IMR-90 (cell line): ENCODE measurements at regions not wholly inside any gene's neighbourhood (a gene's known extent, or its start where the extent isn't known, plus 50 kb on each side); places are given as distances from the start of the nearest gene placed in this dataset.

Experiments
- ATAC-seq: fragments of 200-7000 bp; cut with Tn5 transposase; 2 replicates; pipeline ENCODE4 v1.9.1; 2020; ENCODE audit warnings: low read depth, mild to moderate bottlenecking, moderate library complexity
- BruUV-seq: library from RNA; stranded (reverse); fragments of 400-500 nt; replicated peaks from 2 replicates; lab custom pipeline; 2021; lab: Mats Ljungman, UMichigan
- CTCF ChIA-PET: fragments of 300-600 bp; formaldehyde crosslinking; extraction: SDS; loops from one replicate; lab custom pipeline; 2021; ENCODE audit warnings: antibody characterized with exemption; lab: Yijun Ruan, JAX
- POLR2A ChIA-PET: fragments of 300-600 bp; sonication (Branson Sonifier 250); formaldehyde crosslinking; loops from one replicate; lab custom pipeline; 2022; ENCODE audit warnings: antibody characterized with exemption; ENCODE audit not compliant: unreplicated experiment; lab: Charles Lee
- DNase-seq: peaks from one replicate; pipeline ENCODE4 v3.0.0; 2013
- H2AFZ ChIP-seq: replicated peaks from 2 replicates; pipeline ENCODE3; 2013; ENCODE audit warnings: low read length, mild to moderate bottlenecking; ENCODE audit not compliant: poor library complexity
- H2AK5ac ChIP-seq: 2 replicates; pipeline ENCODE4 v1.6.1; 2013; ENCODE audit warnings: low read depth, low read length, inconsistent platforms
- H2AK9ac ChIP-seq: replicated peaks from 2 replicates; pipeline ENCODE3; 2013; ENCODE audit warnings: mild to moderate bottlenecking, low read depth, low read length, moderate library complexity; ENCODE audit not compliant: poor library complexity
- H2BK120ac ChIP-seq: 2 replicates; pipeline ENCODE4 v1.6.1; 2013; ENCODE audit warnings: low read depth, low read length, inconsistent platforms
- H2BK15ac ChIP-seq: 3 replicates; pipeline ENCODE4 v1.6.1; 2013; ENCODE audit warnings: low read depth, low read length, inconsistent platforms
- H2BK20ac ChIP-seq: 2 replicates; pipeline ENCODE4 v1.6.1; 2013; ENCODE audit warnings: low read depth, mild to moderate bottlenecking, inconsistent platforms, low read length, moderate library complexity
- H2BK5ac ChIP-seq: 2 replicates; pipeline ENCODE4 v1.6.1; 2013; ENCODE audit warnings: mild to moderate bottlenecking, low read depth, low read length, inconsistent platforms; ENCODE audit not compliant: poor library complexity, severe bottlenecking
- H3K14ac ChIP-seq: replicated peaks from 2 replicates; pipeline ENCODE4 v1.6.1; 2013; ENCODE audit warnings: low read depth, low read length, inconsistent platforms
- H3K18ac ChIP-seq: 2 replicates; pipeline ENCODE4 v1.6.1; 2013; ENCODE audit warnings: low read depth, low read length, control low read depth
- H3K23ac ChIP-seq: 2 replicates; pipeline ENCODE4 v1.6.1; 2013; ENCODE audit warnings: low read depth, low read length, inconsistent platforms
- H3K27ac ChIP-seq: 2 replicates; pipeline ENCODE4 v1.5.1; 2013; ENCODE audit warnings: mild to moderate bottlenecking, control low read depth, low read length; ENCODE audit not compliant: insufficient read depth
- H3K27me3 ChIP-seq: 2 replicates; pipeline ENCODE4 v1.6.1; 2013; ENCODE audit warnings: low read length; ENCODE audit not compliant: control insufficient read depth, insufficient read depth
- H3K36me3 ChIP-seq: 2 replicates; pipeline ENCODE4 v1.6.1; 2013; ENCODE audit warnings: low read length, mixed read lengths; ENCODE audit not compliant: control insufficient read depth, insufficient read depth
- H3K4ac ChIP-seq: 2 replicates; pipeline ENCODE4 v1.6.1; 2013; ENCODE audit warnings: low read depth, low read length, inconsistent platforms
- H3K4me1 ChIP-seq: 2 replicates; pipeline ENCODE4 v1.6.1; 2013; ENCODE audit warnings: low read length, mixed read lengths; ENCODE audit not compliant: control insufficient read depth, insufficient read depth
- H3K4me2 ChIP-seq: 2 replicates; pipeline ENCODE4 v1.6.1; 2013; ENCODE audit warnings: low read depth, mild to moderate bottlenecking, control low read depth, low read length, moderate library complexity
- H3K4me3 ChIP-seq: 2 replicates; pipeline ENCODE4 v1.5.1; 2013; ENCODE audit warnings: low read depth, mild to moderate bottlenecking, control low read depth, low read length, moderate library complexity; ENCODE audit not compliant: insufficient read depth
- H3K56ac ChIP-seq: 2 replicates; pipeline ENCODE4 v1.6.1; 2013; ENCODE audit warnings: low read length, inconsistent platforms; ENCODE audit not compliant: insufficient read depth; ENCODE audit errors: extremely low read depth
- H3K79me1 ChIP-seq, 2 experiments: 2 replicates each; pipeline ENCODE4 v1.6.1; 2013; ENCODE audit warnings: low read length in 2 of 2, inconsistent platforms in 1 of 2, low read depth in 1 of 2
- H3K9ac ChIP-seq: 2 replicates; pipeline ENCODE4 v1.6.1; 2013; ENCODE audit warnings: low read depth, low read length, control low read depth
- H3K9me1 ChIP-seq: 2 replicates; pipeline ENCODE4 v1.6.1; 2013; ENCODE audit warnings: low read length, inconsistent platforms; ENCODE audit not compliant: insufficient read depth
- H3K9me3 ChIP-seq: 2 replicates; pipeline ENCODE4 v1.6.1; 2013; ENCODE audit warnings: low read length; ENCODE audit not compliant: control insufficient read depth, insufficient read depth
- H4K20me1 ChIP-seq: 2 replicates; pipeline ENCODE4 v1.6.1; 2013; ENCODE audit warnings: low read length, inconsistent platforms; ENCODE audit not compliant: insufficient read depth
- H4K5ac ChIP-seq: 2 replicates; pipeline ENCODE4 v1.6.1; 2013; ENCODE audit warnings: mild to moderate bottlenecking, low read depth, low read length, control low read depth
- H4K8ac ChIP-seq, 2 experiments: 2 replicates each; pipeline ENCODE4 v1.6.1; 2013; ENCODE audit warnings: low read depth in 2 of 2, low read length in 2 of 2, control low read depth in 1 of 2, inconsistent platforms in 1 of 2
- H4K91ac ChIP-seq: 2 replicates; pipeline ENCODE4 v1.6.1; 2013; ENCODE audit warnings: low read depth, low read length, inconsistent platforms; ENCODE audit not compliant: insufficient read depth
- CEBPB ChIP-seq: IDR thresholded peaks from 2 replicates; pipeline ENCODE4 v1.6.1; 2012; ENCODE audit warnings: low read depth, low read length, improper control_type of control experiment
- CHD1 ChIP-seq: IDR thresholded peaks from 2 replicates; pipeline ENCODE4 v1.6.1; 2012; ENCODE audit warnings: low read depth, low read length, improper control_type of control experiment
- FOS ChIP-seq: fragments of 150-350 bp; IDR thresholded peaks from 2 replicates; pipeline ENCODE4 v1.6.1; 2016; ENCODE audit warnings: low read depth, low read length
- MAFK ChIP-seq: IDR thresholded peaks from 2 replicates; pipeline ENCODE4 v1.6.1; 2012; ENCODE audit warnings: low read depth, low read length, improper control_type of control experiment
- MAZ ChIP-seq: IDR thresholded peaks from 2 replicates; pipeline ENCODE4 v1.6.1; 2012; ENCODE audit warnings: low read depth, mild to moderate bottlenecking, low read length, improper control_type of control experiment, moderate library complexity, borderline replicate concordance
- MXI1 ChIP-seq: IDR thresholded peaks from 2 replicates; pipeline ENCODE4 v1.6.1; 2012; ENCODE audit warnings: low read depth, mild to moderate bottlenecking, low read length, moderate library complexity, borderline replicate concordance
- NFE2L2 ChIP-seq: fragments of 150-350 bp; IDR thresholded peaks from 2 replicates; pipeline ENCODE4 v1.6.1; 2016; ENCODE audit warnings: low read depth, mild to moderate bottlenecking, low read length
- RCOR1 ChIP-seq: IDR thresholded peaks from 2 replicates; pipeline ENCODE4 v1.6.1; 2012; ENCODE audit warnings: mild to moderate bottlenecking, low read length, improper control_type of control experiment; ENCODE audit not compliant: insufficient replicate concordance
- RFX5 ChIP-seq: IDR thresholded peaks from 2 replicates; pipeline ENCODE4 v1.8.0; 2012; ENCODE audit warnings: low read depth, mild to moderate bottlenecking, low read length, moderate library complexity
- SMC3 ChIP-seq: fragments of 150-350 bp; IDR thresholded peaks from 2 replicates; pipeline ENCODE4 v1.6.1; 2016; ENCODE audit warnings: low read depth, mild to moderate bottlenecking, antibody characterized with exemption, low read length, moderate library complexity
- WGBS, 2 experiments: methylation state at CpG; one replicate each; pipeline versions ENCODE4 v1.1.5 to v1.1.7; 2013; ENCODE audit warnings: missing lambda C conversion rate in 2 of 2; ENCODE audit not compliant: insufficient read length in 1 of 2; ENCODE audit errors: extremely low coverage in 2 of 2; 5-methylcytosine and 5-hydroxymethylcytosine counted together
- dilution Hi-C: fragments of 300-500 bp; cut with HindIII; formaldehyde crosslinking; loops from one replicate; pipeline ENCODE4 v1.14.3; 2018; ENCODE audit warnings: low sequenced_read_pairs; ENCODE audit not compliant: unreplicated experiment
- in situ Hi-C: fragments of 300-500 bp; cut with MboI; formaldehyde crosslinking; loops from 3 replicates; pipeline ENCODE4 v1.14.3; 2019; ENCODE audit warnings: low sequenced_read_pairs, inconsistent platforms, mixed read lengths
- intact Hi-C: fragments of 100-400 bp; cut with micrococcal nuclease; formaldehyde crosslinking; loops from 2 replicates; pipeline ENCODE4 v1.10.0; 2022
- TF ChIP-seq, protein P1 (sequence below): fragments of 150-350 bp; IDR thresholded peaks from 2 replicates; pipeline ENCODE4 v1.6.1; 2017; ENCODE audit warnings: mild to moderate bottlenecking, antibody characterized with exemption, low read length, low read depth
- TF ChIP-seq, protein P2 (sequence below): fragments of 150-350 bp; IDR thresholded peaks from 2 replicates; pipeline ENCODE4 v1.6.1; 2016; ENCODE audit warnings: low read depth, mild to moderate bottlenecking, low read length, moderate library complexity, borderline replicate concordance
- TF ChIP-seq, protein P3 (sequence below): conservative IDR thresholded peaks from 2 replicates; pipeline ENCODE4 v1.5.1; 2012; ENCODE audit warnings: mild to moderate bottlenecking, low read depth, low read length, improper control_type of control experiment

DNA sequence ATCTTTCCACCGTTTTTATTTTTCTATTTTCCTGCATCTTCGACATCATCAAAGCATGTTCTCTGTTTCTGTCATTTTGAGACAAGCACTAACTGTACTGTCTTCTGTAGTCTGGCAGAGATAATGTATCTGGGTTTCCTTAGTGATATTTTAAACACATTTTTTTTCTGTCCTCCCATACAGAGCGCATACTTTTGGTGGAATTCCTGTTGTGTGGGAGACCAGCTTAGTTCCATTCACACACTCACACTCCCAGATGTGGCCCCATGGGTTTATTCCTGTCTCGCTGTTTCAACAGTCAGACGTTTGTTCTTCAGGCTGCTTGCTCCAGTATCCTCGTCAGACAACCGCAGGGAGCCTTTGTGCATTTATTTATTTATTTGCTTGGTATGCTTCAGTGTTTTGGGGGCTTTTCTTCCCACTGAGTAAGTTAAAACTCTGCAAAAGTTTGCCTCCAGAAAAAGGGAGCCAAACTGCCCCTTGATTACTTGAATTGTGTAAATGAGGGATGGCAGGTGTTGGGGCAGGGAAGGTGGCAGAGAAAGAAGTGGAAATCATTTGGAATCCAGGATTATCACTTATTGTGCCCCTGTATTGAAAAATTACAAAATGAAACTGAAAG is 456.8 kb upstream of the KLF6 start:
- intact Hi-C loops = loop anchor here (1.0 to 10.0 kb wide), 9 partner anchors 102 to 1047 kb away; partner anchors contain the start of gene KLF6
- CTCF ChIA-PET = interaction anchor here (0.7 to 1.5 kb wide), 2 partner anchors 365 to 415 kb away, joined by 3 read pairs; no protein-coding TSS in a partner anchor
- TF ChIP-seq MXI1 (peak; percentile 49; the same call in 1 of the 2 replicates), MAZ (0 out of 2 replicates have a peak, but pooled peaks have one; percentile 13), FOS (peak; percentile 73; the same call in 1 of the 2 replicates), CEBPB (peak; percentile 40; the same call in 1 of the 2 replicates), NFE2L2 (peak; percentile 22; the same call in 1 of the 2 replicates), CHD1 (peak; percentile 45; the same call in 1 of the 2 replicates), MAFK (peak; percentile 22; the same call in 1 of the 2 replicates), RCOR1 (no peak), RFX5 (no peak), SMC3 (peak; percentile 16; the same call in 1 of the 2 replicates)
- TF ChIP-seq, protein P1, sequence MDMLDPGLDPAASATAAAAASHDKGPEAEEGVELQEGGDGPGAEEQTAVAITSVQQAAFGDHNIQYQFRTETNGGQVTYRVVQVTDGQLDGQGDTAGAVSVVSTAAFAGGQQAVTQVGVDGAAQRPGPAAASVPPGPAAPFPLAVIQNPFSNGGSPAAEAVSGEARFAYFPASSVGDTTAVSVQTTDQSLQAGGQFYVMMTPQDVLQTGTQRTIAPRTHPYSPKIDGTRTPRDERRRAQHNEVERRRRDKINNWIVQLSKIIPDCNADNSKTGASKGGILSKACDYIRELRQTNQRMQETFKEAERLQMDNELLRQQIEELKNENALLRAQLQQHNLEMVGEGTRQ = no peak
- TF ChIP-seq, protein P2, sequence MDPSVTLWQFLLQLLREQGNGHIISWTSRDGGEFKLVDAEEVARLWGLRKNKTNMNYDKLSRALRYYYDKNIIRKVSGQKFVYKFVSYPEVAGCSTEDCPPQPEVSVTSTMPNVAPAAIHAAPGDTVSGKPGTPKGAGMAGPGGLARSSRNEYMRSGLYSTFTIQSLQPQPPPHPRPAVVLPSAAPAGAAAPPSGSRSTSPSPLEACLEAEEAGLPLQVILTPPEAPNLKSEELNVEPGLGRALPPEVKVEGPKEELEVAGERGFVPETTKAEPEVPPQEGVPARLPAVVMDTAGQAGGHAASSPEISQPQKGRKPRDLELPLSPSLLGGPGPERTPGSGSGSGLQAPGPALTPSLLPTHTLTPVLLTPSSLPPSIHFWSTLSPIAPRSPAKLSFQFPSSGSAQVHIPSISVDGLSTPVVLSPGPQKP = no peak
- TF ChIP-seq, protein P3, sequence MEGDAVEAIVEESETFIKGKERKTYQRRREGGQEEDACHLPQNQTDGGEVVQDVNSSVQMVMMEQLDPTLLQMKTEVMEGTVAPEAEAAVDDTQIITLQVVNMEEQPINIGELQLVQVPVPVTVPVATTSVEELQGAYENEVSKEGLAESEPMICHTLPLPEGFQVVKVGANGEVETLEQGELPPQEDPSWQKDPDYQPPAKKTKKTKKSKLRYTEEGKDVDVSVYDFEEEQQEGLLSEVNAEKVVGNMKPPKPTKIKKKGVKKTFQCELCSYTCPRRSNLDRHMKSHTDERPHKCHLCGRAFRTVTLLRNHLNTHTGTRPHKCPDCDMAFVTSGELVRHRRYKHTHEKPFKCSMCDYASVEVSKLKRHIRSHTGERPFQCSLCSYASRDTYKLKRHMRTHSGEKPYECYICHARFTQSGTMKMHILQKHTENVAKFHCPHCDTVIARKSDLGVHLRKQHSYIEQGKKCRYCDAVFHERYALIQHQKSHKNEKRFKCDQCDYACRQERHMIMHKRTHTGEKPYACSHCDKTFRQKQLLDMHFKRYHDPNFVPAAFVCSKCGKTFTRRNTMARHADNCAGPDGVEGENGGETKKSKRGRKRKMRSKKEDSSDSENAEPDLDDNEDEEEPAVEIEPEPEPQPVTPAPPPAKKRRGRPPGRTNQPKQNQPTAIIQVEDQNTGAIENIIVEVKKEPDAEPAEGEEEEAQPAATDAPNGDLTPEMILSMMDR = no peak

More for the DNA sequence above, 456.8 kb upstream of the KLF6 start:
- Histone ChIP-seq H3K56ac (peak overlapping the region; percentile 85), H3K23ac (peak overlapping the region; percentile 70; the same call in 1 of the 2 replicates), H2BK15ac (peak overlapping the region; percentile 81; the same call in 2 of the 3 replicates), H3K4me3 (peak overlapping the region; percentile 4; the same call in 1 of the 2 replicates), H3K4me2 (peak overlapping the region; percentile 68), H2AK5ac (peak overlapping the region; percentile 74), H3K14ac (peak overlapping the region; percentile 53), H3K9ac (peak overlapping the region; percentile 34; the same call in 1 of the 2 replicates), H3K9me1 (peaks cover 9% of the 10 kb centered on the region), H3K4me1 (peaks cover 11% of the 10 kb centered on the region), H2AK9ac (peak overlapping the region; percentile 46), H3K27me3 (no peaks in the 10 kb centered on the region), H4K5ac (peak overlapping the region; percentile 35), H3K27ac (peak overlapping the region; percentile 68), H2BK20ac (peak overlapping the region; percentile 86; the same call in 1 of the 2 replicates), H3K9me3 (no peaks in the 10 kb centered on the region), H2BK5ac (peak overlapping the region; percentile 89), H3K79me1 (peaks cover 3 to 15% of the 10 kb centered on the region in 2 experiments; a peak in 2 of 4 replicates), H4K20me1 (no peaks in the 10 kb centered on the region), H2AFZ (no peak overlapping the region), H4K8ac (peak overlapping the region; percentile 53 to 83), H3K18ac (peak overlapping the region; percentile 67), H3K4ac (peak overlapping the region; percentile 88), H4K91ac (peak overlapping the region; percentile 78), H2BK120ac (peak overlapping the region; percentile 80), H3K36me3 (no peaks in the 10 kb centered on the region)
- no TSS peak for BruUV-seq
- POLR2A ChIA-PET = no interaction called here
- ATAC-seq (peak; percentile 82), DNase-seq (peak; percentile 100)
- in situ Hi-C loops (loop anchor here (5.0 to 10.0 kb wide), 2 partner anchors 423 to 460 kb away; no protein-coding TSS in a partner anchor), dilution Hi-C loops (no loop called here)
- WGBS, 2 experiments = no CpG with 5 or more reads among the region's 7 CpGs
